AG09309 (cell line): ENCODE measurements at regions not wholly inside any gene's neighbourhood (a gene's known extent, or its start where the extent isn't known, plus 50 kb on each side); places are given as distances from the start of the nearest gene placed in this dataset.

Experiments used
- DNase-seq: peaks from one replicate; pipeline ENCODE4 v3.0.0-alpha.2; 2010; ENCODE audit warnings: low read depth
- H3K4me3 ChIP-seq: 2 replicates; pipeline ENCODE4 v1.5.1; 2011; ENCODE audit warnings: mild to moderate bottlenecking, low read depth, low read length, moderate library complexity; ENCODE audit not compliant: control insufficient read depth
- TF ChIP-seq, protein P1 (sequence below): IDR thresholded peaks from 2 replicates; pipeline ENCODE4 v1.5.1; 2011; ENCODE audit warnings: mild to moderate bottlenecking, low read depth, low read length, inconsistent platforms; ENCODE audit not compliant: insufficient read depth, control insufficient read depth; ENCODE audit errors: missing control alignments

DNA sequence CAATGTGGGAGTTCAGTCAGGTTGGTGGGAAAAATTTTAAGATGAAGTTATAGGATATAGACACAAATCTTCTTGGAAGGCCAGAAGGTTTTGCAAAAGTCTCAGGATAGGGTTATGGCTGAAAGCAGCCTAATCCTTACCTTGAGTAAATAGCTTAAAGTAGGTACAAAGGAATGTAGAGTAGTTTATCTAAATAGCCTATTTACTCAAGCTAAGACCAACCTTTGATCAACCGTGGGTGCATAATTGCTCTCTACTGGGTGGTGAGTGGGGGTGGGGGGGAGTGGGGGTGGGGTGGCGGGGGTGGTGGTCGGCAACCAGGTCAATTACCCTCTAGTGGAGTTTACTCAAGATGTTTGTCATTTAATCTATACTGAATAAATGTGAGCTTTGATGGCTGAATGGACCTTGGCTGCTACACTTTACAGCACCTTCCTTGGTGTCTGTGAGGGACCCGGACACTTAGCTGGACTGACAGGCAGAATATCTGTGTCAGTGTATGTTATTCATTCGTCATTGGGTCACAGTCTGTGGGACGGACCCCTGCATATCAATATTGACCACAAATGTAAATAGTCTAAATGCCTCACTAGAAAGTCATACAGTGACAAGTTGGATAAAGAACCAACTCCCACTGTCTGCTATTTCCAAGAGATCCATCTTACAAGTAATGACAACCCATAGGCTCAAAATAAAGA is 545.7 kb upstream of the PABPC4L start:
- DNase-seq, result no peak
- H3K4me3 ChIP-seq, result no peak overlapping the region
- TF ChIP-seq, protein P1, sequence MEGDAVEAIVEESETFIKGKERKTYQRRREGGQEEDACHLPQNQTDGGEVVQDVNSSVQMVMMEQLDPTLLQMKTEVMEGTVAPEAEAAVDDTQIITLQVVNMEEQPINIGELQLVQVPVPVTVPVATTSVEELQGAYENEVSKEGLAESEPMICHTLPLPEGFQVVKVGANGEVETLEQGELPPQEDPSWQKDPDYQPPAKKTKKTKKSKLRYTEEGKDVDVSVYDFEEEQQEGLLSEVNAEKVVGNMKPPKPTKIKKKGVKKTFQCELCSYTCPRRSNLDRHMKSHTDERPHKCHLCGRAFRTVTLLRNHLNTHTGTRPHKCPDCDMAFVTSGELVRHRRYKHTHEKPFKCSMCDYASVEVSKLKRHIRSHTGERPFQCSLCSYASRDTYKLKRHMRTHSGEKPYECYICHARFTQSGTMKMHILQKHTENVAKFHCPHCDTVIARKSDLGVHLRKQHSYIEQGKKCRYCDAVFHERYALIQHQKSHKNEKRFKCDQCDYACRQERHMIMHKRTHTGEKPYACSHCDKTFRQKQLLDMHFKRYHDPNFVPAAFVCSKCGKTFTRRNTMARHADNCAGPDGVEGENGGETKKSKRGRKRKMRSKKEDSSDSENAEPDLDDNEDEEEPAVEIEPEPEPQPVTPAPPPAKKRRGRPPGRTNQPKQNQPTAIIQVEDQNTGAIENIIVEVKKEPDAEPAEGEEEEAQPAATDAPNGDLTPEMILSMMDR, result no peak

DNA sequence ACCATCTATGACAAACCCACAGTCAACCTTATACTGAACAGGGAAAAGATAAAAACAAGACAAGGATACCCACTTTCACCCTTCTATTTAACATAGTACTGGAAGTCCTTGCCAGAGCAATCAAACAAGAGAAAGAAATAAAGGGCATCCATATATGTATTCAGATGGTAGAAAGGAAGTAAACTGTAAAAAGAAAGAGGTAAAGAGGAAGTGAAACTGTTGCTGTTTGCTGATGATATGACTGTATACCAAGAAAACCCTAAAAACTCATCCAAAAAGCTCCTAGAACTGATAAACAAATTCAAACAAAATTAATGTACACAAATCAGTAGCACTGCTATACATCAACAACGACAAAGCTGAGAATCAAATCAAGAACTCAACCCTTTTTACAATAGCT is 538.7 kb upstream of the PABPC4L start:
- TF ChIP-seq, protein P1, result no peak
- no peak overlapping the region for H3K4me3 ChIP-seq
- no peak for DNase-seq

DNA sequence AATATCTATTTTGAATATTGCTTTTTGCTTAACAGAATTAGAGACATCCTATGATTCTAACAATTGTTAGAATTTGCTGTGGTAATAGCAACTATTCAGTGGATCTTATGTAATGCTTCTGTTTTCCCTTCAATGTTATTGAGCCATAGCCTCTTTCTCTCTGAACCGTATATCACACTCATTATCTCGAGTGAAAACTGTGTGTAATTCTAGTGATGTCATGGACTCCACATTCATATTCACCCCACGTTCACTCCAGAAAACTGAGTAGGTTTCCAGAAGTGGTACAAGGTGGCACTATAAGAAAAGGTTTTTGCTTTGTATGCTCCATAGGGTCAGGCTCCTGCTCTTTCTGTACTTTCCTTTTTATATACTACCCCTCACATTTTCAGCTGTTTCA is 534.3 kb upstream of the PABPC4L start:
- TF ChIP-seq, protein P1, result no peak
- DNase-seq, result no peak
- H3K4me3 ChIP-seq, result no peak overlapping the region

DNA sequence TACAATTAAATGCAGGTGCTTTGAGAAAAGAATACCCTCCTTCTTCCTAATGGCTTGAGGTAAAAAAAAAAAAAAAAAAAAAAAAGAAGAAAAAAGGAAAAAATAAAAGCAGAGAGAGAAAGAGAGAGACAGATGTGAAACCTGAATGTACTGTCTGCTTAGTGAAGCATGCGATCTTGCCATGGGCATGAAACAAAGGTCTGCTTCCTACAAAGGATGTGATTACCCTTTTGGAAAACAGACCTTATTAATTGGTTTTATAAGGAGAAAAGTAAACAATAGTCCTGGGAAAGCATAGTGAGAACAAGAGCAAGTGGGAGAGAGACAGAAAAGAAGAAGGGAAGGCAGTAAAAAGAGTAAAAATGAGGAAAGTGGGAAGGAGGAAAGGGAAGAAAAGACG is 526.1 kb upstream of the PABPC4L start:
- no peak overlapping the region for H3K4me3 ChIP-seq
- TF ChIP-seq, protein P1, result no peak
- DNase-seq, result no peak

DNA sequence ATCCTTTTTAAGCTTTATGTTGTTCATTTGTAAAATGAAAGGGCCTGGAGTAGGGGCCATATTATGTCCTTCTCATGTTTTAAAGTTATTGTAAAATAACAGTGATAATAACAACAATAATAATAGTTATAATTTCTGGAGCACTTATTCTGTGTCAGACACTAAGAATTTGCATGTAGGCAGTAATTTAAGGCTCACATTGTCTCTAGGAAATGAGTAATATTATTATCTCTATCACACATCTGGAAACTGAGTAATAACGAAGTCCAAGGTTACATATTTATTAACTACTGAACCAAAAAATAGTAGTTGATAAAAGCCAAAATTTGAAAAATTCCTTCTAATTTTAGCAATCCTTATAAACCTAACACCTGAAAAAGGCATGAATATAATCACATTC is 520.7 kb upstream of the PABPC4L start:
- no peak for DNase-seq
- H3K4me3 ChIP-seq, result no peak overlapping the region
- TF ChIP-seq, protein P1, result no peak

DNA sequence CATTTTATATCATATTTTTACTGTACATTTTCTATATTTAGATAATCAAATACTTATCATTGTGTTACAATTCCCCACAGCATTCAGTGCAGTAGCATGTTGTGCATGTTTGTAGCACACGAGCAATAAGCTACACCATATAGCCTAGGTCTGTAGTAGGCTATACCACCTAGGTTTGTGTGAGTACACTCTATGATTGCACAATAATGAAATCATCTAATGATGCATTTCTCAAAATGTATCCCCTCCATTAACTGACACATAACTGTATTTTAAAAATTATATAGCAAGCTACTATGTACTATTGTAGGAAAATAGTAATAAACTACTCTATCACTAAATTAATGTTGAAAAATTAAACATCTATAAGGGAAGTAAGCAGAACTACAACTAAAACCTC is 518.4 kb upstream of the PABPC4L start:
- TF ChIP-seq, protein P1, result no peak

More for the DNA sequence above, 518.4 kb upstream of the PABPC4L start:
- DNase-seq, result no peak
- H3K4me3 ChIP-seq, result no peak overlapping the region
